ENCODE measurements at regions not wholly inside any gene's neighbourhood (a gene's known extent, or its start where the extent isn't known, plus 50 kb on each side); places are given as distances from the start of the nearest gene placed in this dataset.
"Not testable (repeated sequence)": the region's sequence is repeated elsewhere in the genome, so short reads cannot be mapped to it uniquely, and the experiment has no call there.

DNA sequence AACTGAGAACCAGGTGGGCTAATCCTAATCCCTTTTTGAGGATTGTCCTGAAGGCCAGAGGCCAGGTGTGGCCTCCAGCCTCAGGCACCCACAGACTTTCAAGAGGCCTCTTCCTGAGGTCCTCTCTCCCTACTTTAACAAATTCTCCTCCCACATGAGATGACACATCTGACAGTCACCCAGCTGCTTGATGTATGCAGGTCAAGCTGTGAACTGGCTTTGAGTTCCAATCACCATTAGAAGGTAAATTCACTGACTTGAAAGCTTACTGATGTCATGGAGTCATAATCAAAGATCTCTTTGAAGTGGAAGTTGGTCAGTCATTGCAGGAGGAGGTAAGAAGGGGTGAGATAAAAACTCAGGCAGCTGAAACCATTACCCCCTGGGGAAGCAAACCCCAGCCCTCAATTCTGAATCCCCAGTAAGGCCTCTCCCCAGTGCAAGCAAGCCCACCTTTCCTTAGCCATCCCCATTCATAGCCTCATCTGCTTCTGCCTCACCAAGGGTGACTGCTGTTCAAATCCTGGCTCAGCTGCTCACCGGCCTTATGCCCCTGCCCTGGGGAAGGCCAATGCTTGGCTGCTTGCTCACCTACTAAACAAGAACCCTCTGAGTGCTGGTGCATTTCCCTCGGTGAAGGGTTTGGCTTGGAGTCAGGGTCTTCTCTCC lies 196.3 kb downstream of the BCL2L11 start:
- DNase-seq (ENCODE audit: low spot score): not testable (repeated sequence)

DNA sequence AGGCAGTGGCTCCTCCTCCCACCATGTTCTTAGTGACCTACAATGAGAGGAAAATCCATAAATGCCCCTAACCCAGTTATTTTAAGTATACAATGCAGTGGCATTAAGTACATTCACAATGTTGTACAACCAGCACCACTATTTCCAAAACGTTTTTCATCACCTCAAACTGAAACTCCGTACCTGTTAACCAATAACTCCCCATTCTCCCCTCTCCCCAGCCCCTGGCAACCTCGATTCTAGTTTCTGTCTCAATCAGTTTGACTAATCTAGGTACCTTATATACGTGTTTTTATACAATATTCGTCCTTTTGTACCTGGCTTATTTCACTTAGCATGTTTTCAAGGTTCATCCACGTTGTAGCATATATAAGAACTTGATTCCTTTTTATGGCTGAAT lies 198.8 kb downstream of the BCL2L11 start:
- not testable (repeated sequence) for DNase-seq (ENCODE audit: low spot score)

DNA sequence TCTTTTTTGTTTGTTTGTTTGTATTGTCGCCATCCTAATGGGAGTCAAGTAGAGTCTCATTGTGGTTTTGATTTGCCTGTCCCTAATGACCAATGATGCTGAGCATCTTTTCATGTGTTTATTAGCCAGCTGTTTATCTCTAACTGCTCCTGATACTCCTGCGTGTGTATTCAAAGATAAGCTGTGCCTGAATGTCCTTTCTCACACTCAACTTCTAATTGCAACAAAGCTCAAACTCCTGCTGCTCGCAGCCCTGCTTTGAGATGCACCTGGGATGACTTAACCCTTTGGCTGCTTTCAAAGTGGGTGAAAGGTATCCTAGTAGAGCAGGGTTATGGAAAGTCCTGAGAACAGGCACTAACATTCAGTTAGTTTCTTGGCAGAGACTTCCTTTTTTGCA lies 199.6 kb downstream of the BCL2L11 start:
- DNase-seq (ENCODE audit: low spot score): not testable (repeated sequence)

DNA sequence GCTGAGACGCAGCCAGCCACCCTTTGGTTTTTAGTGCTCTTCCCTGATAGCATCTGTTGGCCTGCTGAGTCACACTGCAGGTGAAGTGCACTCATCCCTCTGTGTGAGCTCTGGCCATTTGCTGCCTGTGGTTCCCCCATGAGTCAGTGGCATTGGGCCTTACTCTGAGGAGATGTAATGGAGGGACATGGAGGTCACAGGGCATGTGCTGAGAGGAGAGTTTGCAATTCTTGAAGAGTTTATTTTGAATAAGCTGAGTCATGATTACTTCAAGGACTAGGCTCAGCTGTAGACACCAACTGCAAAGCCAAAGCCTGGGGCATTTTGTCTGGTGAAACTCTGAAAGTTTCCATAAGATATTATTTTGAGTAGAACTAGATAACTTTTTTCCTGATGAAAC lies 200.3 kb downstream of the BCL2L11 start:
- not testable (repeated sequence) for DNase-seq (ENCODE audit: low spot score)

DNA sequence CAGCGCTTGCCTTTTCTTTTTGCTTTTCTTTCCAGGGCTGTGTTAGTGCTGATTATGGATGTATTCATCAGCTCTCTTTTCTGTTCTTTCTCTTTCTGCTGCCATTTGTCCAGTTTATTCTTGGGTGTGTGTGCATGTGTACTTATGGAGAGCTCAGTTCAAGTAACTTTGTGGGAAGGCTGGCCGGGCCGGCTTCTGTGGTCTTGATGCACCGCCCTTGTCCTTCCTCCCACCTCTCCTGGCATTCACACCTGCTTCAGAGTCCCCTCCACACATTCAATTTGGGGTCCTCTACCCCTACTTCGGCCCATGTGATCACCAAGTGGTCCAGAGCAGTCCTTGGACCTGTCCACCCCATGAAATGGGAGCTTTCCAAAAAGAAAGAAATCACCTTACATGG lies 202.7 kb downstream of the BCL2L11 start:
- not testable (repeated sequence) for DNase-seq (ENCODE audit: low spot score)

DNA sequence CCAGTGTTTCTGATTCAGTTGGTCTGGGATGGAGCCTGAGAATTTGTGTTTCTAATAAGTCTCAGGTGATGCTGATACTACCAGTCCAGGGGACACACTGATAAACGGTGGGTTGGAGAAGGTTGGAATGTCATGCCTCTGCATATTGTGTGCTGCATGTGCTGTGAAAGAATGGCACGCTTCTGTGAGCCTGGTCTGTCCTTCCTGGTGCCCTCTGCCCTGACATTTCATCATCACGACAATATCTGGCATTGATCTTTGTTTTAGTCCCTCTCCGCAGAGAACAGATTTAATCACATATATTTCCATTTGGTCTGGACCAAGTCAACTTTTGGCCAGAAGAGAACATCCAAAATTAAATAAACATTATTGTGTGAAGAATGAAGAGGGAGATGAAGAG lies 207.0 kb downstream of the BCL2L11 start:
- not testable (repeated sequence) for DNase-seq (ENCODE audit: low spot score)

DNA sequence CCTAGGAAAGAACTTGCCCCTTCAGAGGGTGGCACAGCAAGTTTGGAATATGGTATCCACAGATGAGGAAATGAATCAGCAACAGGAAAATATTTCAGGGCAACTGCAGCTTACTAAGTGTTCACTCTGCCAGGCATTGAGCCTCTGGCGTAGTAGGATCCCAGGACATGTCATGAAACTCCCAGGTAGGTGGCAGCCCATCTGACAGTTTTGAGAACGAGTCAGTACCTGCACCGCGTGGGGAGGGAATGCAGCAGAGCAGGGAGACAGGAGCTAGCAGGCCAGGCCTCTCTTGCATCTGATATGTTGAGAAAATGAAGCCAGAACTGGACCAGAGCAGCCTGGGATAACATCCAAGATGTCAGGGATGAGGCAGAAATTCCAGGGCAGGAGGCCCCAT lies 208.6 kb downstream of the BCL2L11 start:
- not testable (repeated sequence) for DNase-seq (ENCODE audit: low spot score)

DNA sequence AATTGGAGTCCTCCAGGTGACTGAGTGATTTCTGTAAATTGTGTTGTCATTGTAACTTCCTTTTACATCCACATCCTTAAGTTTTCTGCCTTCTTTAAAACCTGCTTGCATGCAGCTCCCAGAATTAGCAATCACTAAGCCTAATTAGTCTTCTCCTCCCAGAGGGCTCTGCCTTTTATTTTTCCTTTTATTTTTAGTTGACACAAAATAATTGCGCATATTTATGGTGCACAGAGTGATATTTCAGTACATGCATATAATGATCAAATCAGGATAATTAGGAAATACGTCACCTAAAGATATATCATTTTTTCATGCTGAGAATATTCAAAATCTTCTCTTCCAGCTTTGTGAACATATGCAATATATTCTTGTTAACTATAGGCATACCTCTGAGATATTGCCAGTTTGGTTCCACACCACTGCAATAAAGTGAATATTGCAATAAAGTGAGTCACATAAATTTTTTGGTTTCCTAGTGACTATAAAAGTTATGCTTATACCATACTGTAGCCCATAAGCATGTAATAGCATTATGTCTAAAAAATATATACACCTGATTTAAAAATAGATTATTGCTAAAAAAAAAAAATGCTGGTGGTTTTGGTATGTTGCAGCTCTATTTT lies 210.5 kb downstream of the BCL2L11 start:
- DNase-seq (ENCODE audit: low spot score): not testable (repeated sequence)

DNA sequence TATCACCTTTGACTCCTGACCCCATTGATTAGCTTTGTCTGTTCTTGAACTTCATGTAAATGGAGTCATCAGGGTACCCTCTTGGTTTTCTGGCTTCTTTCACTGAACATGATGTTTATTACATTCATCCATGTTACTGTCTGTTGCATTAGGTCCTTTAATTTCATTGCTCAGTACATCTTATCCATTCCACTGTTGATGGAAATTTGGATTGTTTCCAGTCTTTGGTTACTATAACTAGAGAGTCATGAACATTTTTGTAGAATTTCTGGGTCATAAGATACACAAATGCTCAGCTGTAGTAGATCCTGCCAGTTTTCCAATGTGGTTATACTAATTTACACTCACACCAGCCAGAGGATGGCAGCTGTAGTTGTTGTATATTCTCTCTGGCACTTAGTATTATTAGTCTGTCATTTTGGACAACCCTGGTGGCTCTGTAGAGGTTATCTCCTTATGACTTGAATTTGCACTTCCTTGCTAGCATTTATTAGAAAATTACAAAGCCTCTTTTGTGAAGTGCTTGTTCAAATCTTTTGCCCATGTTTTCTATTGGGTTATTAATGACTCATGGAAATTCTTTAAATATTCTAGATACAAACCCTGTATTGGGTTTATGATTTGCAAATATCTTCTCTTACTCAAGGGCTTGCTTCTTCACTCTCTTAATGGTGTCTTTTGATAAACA lies 214.7 kb downstream of the BCL2L11 start:
- DNase-seq (ENCODE audit: low spot score): not testable (repeated sequence)

DNA sequence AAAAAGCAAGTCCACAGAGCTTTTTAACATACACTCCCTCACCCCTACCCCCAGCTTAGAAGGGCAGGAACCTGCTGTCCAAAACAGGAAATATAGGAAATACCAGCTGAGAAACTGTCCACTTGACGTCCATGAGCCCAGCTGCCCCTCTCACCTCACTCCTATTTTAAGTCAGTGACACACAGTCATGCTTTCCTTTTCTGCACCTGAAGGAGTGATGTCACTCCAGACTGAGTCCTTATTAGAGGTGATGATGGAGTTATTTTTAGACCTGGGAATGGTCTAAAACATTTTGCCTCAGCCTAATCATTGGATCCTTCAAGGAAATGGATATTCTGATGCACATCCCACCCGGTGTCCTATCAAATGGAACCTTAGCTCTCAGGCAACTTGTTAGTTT lies 217.8 kb downstream of the BCL2L11 start:
- DNase-seq (ENCODE audit: low spot score): not testable (repeated sequence)

DNA sequence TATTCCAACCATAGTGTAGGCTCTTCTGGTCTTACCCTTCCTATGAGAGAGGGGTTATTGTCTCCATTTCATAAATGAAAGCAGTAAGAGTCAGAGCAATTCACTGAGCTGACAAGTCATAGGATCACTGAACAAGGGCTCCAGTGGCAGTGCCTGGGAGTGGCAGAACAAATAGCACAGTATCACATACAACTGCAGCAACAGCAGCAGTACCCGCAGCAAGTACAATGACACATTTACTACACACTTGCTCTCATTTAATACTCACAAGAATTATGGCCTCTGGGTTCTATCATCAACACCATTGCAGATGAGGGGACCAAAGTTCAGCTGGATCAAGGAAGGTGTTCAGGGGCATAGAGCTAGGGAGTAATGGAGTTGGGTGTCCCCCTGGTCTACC lies 218.8 kb downstream of the BCL2L11 start:
- not testable (repeated sequence) for DNase-seq (ENCODE audit: low spot score)

DNA sequence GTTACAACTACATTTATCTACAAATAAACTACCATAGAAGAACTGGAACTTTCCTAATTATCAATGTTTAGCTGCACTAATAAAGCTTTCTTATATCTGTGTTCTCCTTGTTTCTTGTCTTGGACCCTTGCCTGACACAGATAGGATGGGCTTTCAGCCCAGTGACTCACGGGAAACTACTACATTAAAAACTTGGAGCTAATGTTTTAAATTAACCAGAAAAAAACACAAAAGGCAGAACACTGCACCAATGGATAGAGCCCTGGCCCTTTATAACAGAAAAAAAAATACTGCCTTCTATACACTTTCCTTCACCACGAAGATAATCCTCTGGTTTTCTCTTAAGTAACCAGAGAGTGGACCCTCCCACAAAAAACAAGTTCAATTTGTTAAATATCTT lies 223.9 kb downstream of the BCL2L11 start:
- not testable (repeated sequence) for DNase-seq (ENCODE audit: low spot score)

DNA sequence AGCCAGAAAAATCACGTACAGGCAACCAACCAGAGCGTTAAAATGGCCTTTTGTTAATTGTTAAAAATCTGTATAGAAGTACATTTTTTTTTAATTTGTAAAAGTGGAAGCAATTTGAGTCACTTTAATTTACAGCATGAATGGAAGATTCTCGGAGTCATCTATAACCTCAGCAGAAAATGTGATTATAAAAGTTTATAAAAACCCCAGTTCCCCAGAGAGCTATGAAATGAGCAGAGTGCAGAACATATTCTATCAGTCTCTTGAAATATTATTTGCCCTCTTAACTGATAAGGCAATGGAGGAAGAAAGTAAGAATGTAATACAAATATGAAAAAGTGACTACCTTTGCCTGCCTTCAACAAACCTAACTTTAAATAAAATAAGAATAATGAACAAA lies 224.7 kb downstream of the BCL2L11 start:
- DNase-seq (ENCODE audit: low spot score): not testable (repeated sequence)

DNA sequence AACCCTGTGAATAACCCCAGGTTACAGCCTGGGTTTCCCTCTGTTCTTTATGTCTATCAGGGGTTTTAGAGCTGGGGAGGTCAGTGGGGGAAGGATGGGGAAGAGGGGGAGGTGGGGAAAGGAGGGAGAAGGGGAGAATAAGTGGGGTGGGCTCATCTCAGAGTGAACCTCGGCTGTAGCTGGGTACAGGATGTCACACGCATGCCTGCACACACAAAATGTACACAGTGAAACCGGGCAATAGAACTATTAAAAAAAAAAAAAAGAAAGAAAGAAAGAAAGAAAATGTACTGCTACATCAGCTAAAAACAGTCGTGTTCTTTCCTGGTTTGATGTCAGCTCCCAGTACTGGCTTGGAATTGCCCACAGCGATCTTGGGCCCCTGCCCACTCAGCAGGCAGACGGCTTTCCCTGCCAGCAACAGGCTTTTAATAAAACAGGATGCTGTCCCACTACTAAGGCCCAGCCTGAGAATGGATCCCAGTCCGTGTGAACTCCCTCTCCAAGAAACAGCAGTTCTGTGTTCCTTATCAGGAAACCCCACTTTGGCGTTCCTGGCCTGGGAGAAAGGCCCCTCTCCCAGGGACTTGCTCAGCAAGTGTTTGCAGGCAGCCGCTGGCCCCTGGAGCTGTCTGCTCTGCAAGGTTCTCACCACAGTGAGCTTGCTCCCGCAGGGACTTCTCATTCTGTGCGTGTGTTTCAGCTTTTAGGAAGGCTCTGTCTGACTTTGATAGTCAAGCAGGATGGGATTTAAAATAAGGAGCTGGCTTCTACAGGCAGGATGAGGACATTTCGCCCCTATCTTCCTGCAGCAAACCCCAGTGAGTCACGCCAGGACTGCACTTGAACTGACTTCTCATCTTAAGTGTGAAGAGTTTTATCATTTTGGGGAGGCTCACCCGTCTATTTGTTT lies 225.6 kb downstream of the BCL2L11 start:
- DNase-seq (ENCODE audit: low spot score): not testable (repeated sequence)

DNA sequence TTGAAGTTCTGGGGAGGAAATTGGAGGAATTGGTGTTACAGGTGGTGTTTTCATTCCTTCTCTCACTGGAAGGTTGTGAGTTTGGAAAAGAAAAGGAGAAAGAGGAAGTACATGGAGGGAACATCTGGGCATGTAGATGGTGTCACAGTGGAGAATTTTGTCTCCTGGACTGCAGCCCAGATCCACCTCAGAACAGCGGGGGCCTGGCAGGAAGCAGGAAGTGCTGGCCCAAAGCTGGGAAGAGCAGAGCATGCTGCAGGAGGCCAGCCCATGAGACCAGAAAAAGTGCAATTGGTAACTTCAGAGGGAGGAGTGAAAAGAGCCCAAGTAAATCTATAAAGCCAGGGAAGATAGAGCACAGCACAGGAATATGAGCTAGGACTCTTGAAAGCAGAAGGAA lies 227.0 kb downstream of the BCL2L11 start:
- not testable (repeated sequence) for DNase-seq (ENCODE audit: low spot score)

DNA sequence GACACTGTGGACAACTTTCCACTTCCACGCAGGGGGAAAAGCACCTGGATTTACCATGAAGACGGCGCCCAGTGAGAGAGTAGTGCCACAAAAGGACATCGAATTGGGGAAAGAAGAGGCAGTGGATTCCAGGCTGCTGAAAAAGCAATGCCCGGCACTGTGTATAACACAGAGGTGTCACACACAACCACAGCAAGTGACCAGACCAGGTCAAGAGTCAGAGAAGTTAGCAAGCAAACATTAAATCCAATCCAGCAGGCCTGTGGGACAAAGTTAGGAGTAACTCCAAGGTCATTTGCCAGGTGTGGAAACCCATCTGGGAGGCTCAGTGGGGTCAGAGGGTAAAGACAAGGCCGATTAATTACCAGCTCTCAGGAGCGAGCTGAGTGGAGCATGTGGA lies 227.6 kb downstream of the BCL2L11 start:
- not testable (repeated sequence) for DNase-seq (ENCODE audit: low spot score)

DNA sequence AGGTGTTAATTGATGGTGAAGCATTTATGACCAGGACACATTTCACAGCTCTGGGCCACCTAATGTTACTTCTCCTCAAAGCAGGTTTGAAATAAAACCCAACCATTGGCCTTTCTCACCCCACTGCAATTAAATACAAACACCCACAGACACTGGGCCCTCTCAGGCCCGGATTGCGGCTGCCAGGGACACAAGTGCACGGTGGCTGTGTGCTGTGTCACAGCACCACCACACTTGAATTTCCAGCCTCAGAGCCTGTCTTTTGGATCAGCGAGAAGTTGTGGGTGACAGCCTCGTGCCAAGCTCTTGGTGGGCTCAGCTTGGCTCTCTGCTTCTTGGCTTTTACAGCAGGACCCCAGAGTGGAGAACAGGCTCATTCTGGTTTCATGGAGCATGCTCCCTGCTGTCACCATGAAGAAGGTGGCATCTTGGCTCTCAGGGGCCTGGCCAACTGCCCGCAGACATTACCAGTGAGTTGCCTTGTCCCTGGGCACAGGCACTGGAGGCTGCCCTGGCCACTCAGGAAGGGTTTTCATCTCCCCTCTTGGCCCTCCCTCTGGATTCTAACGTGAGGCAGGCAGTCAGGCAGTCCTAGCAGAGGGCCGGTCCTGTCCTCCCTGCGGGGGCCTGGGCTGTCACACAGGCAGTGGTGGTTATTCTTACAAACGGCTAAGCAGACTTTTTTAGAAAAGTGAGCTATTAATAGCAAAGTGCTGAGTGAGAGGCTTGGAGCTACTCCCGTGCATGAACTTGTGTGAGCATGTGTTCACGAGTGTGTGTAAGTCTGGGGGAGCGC lies 234.5 kb downstream of the BCL2L11 start:
- DNase-seq (ENCODE audit: low spot score): not testable (repeated sequence)

DNA sequence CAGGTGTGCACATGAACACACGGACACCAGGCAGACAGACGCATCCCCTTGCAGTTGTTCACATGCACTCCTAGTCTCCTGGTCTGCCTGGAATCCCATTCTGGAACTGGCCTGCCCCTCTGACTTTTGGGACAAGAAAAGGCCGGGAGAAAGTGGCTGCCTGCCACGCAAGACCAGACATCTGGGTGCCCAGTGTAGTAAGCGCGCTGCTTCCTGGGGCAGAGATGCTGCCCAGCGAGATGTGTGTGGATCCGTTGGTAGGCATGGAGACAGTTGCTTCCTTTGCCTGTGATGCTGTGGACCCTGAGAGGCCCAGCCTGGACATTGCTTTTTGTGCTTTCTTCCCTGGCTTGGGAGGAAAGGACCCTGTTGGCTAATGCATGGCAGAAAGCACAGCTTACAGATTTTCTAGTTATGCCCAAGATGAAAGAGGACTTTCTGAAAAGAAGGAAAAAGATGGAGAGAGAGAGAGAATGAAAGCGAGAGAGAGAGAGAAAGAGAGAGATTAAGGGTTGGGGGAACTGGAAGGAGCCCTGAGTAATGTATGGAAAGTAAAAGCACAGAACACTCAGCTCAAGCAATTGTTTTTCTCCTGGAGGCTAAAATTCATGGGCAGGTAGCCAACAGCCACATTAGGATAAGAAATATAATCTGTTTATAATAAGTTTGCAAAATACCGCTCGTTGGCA lies 235.3 kb downstream of the BCL2L11 start:
- DNase-seq (ENCODE audit: low spot score): not testable (repeated sequence)

DNA sequence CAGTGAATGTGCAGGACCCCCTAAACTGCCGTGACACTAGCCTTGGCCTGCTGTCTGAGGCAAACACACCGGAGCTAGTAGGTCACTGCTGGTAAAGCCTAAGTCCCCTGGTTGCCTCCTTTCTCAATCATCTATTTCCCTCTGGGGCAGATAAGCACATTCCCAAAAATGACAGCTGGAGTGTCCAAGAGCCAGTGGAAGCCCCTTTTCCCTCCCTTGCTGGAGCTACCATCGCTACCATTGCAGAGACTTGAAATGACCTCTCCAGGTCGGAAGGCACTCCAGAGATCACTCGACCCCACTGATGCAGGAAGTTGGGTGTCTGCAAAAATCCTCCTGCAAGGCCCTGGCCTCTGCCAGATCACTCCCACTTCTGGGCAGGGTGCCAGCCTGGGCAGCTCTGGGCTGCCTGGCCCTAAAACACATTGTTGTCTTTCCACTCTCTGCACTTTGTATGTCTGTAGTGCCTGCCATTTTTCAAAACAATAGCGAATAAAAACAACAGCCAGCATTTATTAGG lies 235.9 kb downstream of the BCL2L11 start:
- DNase-seq (ENCODE audit: low spot score): not testable (repeated sequence)

DNA sequence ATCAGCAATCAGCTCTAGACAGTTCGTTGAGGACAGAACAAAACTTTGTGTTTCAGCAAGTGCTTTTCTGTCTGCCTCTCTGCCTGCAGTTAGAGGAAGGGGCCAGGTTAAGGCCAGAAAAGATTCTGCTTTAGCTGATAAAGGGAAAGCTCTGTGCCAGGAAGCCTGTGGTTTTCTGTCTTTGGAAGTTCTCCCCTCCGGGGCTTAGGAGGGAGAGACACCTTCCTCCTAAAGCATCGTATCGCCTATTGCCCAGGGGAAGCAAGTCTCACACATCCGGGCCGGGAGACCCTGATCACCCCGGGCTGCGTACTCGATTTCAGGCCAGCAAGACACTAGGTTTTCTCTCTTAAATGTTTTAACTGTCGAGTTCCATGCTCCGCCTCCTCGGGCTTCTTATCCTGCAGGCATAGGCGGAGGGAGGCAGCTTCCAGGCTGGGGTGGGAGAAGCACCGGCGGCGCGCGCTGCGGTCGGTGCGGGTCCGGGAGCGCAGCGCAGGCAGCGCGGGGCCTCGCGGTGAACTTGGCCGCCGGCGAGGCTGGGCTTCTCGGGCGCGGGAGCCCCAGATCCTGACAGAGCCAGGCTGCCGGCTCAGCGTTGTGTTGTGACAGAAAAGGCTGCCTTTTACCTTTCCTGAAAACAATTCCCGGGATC lies 245.4 kb downstream of the BCL2L11 start:
- not testable (repeated sequence) for DNase-seq (ENCODE audit: low spot score)
